HT1080 (cell line): ENCODE measurements at regions not wholly inside any gene's neighbourhood (a gene's known extent, or its start where the extent isn't known, plus 50 kb on each side); places are given as distances from the start of the nearest gene placed in this dataset.

Source experiments
- DNase-seq: peaks from one replicate; pipeline ENCODE4 v3.0.0-alpha.2; 2015; ENCODE audit warnings: low read depth

- DNase-seq, result no peak
These were observed 69.2 kb upstream of the UNC5B start for GRCh38 chr10:71143170-71143569.

DNA sequence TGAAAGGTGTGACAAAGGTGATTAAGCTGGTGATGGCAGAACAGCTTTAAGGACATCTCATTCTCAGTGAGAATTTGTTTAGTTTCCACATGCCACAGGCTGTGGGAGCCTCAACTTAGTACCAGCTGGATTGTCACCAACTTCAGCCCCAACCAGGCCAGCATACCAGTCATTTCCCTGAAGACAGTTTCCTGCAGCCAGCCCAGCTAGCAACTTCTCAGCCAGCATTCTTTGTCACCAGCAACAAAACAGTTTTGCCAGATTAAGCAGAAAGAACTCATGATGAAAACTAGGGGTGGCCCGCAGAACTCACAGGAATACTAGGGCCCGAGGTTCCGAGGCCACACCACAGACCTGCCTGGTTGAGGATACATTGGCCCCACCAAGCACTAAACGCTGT lies 68.8 kb upstream of the UNC5B start:
- DNase-seq, result no peak

GRCh38 chr10:71144824-71145223 lies 67.5 kb upstream of the UNC5B start:
- DNase-seq, result no peak

DNA sequence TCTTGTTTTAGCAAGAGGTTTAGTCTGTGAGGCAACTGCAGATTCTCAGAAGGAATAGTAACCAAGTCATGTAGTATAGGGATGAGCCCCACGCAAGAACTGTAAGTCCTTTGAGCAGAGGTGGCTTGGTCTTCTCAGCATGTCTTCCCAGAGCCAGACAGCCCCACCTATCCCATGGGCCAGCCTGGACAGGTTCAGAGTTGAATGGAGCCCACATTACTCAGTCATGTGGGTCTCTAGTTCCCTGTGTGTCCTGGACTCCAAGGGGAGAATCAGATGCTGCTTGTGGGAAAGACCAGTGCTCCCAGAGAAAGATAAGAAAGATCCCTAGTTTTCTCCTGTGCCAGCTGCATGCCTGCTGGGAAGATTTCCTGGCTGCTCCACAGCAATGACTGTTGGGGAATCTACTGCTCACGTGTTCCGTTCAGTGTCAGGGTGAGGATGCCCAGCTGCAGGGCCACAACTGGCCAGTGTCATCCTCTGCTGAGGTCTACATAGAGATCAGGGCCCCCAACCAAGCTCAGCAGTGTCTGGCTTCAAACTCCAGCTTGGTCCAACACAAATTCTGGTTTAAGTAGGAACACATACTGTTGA lies 66.9 kb upstream of the UNC5B start:
- DNase-seq, result no peak

- DNase-seq, result no peak
These were observed 61.6 kb upstream of the UNC5B start for GRCh38 chr10:71150796-71151195.

GRCh38 chr10:71152043-71152442 lies 60.3 kb upstream of the UNC5B start:
- DNase-seq, result no peak

DNA sequence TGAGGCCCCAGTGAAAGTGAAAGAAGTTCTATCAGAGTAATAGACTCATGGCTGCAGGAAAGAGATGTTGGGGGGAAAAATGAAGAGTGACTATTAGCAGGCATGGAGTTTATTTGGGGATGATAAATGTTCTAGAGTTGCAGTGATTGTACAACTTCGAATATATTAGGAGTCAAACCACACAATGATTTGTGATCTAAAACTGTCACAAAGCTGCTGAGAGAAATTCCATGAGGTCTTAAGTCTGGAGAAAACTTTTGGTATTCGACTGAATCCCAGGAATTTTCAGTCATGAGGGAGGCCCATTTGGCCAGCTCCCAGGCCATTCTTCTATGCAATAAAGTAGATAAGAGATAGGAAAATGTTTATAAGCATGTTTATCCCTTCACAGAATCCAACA lies 55.9 kb upstream of the UNC5B start:
- no peak for DNase-seq

- DNase-seq, result no peak
These were observed 54.9 kb upstream of the UNC5B start for GRCh38 chr10:71157435-71157834.

DNA sequence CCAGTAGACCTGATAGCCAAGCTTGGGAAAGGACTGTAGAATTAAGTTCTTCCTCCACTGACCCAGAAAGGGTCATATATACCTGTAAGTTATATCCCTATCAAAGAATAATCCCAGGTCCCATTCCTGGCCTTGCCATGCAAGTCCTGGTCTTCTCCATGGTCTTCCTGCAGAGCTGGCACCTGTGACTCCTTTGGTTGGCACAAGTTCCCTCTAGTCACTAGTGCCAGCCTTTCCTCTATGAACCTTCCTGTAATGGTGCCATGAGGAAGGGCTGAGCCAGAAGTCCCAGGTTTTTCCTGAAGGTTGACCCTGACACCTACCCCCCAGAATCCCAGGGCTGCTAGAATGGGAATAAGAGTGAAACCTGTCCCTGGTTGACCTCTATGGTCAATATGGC lies 54.1 kb upstream of the UNC5B start:
- DNase-seq, result no peak

GRCh38 chr10:71158902-71159301 lies 53.5 kb upstream of the UNC5B start:
- DNase-seq, result no peak

- DNase-seq, result no peak
These were observed 52.5 kb upstream of the UNC5B start for GRCh38 chr10:71159892-71160291.

- peak; percentile 65 for DNase-seq
These were observed 50.9 kb upstream of the UNC5B start for GRCh38 chr10:71161425-71161824.
